HL-60/S4 (cell line): ENCODE measurements at regions not wholly inside any gene's neighbourhood (a gene's known extent, or its start where the extent isn't known, plus 50 kb on each side); places are given as distances from the start of the nearest gene placed in this dataset.

Source experiments
- in situ Hi-C: fragments of 300-500 bp; cut with MboI; formaldehyde crosslinking; loops from 2 replicates; pipeline ENCODE4 v1.14.3; 2022; ENCODE audit warnings: low sequenced_read_pairs

DNA sequence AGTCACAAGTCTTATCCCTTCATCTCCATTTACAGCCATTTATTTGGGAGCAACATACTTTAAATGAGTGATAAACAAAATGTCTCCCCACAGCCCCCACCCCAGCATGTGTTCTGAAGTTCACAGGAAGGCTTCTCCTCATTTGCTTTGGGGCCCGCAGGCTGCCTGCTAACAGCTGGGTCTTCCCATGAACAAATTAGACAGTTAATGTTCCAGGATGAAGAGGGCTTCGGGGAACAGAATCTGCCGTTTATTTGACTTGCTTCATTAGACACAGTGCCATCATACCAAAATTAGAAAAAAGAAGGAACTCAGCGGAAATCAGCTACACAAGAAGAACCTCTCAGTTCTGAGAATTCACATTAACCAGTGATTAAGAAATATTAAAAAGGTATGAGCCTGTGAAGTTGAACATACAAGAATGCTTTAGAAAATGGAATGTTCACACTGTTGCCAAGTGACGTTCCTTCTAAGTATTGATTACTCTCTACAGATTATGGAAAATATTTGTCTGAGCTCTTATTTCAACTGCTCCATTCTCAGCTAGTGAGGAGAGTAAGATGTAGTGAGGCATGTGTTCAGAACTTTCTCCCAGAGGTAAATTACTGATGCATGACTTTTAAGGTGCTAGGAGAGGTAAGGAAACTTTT lies 107.5 kb upstream of the THBS1 start:
- in situ Hi-C loops: no loop called here

DNA sequence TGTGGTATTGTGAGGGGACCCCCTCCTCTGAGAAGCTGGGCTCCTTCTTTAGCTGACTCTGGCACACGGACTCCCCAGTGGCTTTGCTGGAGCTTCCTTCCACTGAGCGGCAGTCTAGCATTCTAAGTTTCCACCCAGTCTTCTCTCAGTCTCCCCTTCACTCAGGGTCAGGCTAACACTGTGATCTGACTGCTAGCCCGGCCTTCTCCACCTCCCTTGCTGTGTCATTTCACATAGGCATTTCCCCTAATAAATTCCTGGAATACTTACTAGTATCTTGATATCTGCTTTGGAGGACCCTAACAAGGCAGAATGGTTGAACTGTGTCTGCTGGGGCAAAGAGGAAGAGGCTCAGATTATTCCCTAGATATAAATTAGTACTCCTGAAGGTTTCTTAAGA lies 106.2 kb upstream of the THBS1 start:
- in situ Hi-C loops: no loop called here

DNA sequence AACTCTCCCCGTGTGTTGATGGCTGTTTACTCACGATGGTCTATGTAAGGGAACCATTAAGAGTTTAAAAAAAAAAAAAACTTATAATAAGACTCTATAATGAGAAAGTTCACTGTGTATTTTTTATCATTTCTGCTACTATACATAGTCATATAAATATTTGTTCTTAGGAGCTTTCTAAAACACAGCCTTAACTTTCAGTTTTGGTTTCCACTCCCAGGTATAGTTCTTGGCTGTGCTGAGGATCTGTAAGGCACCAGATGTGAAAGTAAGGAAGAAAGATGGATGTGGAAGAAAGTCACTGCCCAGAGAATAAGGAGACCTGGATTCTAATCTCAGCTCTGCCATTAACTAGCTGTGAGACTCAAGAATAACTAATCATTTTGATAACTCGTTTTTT lies 101.9 kb upstream of the THBS1 start:
- in situ Hi-C loops: no loop called here

DNA sequence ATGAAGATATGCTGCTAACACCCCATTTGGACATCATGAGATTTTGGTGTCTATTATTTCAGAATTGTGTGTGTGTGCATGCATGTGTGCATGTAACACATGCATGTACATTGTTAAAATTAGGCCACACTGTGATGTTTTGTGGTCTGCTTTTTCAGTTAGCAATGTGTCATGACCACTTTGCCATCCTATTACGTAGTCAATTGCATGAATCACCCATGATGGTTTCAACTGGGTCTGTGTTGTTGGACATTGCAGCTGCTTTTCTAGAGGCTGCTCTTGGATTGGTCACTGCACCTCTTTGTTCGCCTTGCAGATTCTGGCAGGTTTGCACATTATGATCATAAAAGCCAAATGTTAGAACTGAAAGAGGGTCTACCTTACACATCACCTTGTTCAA lies 101.0 kb upstream of the THBS1 start:
- in situ Hi-C loops: no loop called here

DNA sequence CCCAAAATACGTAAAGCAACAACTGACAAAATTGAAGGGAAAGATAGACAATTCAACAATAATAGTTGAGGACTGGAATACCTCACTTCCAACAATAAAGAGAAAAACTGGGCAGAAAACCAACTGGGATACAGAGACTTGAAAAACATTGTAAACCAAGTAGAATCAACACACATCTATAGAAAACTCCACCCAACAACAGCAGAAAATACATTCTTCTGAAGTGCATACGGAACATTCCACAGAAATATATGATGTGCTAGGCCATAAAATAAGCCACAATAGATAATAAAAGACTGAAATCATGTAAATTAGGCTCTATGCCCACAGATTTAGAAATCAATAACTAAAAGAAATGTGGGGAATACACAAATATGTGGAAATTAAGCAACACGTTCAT lies 98.4 kb upstream of the THBS1 start:
- in situ Hi-C loops: no loop called here

DNA sequence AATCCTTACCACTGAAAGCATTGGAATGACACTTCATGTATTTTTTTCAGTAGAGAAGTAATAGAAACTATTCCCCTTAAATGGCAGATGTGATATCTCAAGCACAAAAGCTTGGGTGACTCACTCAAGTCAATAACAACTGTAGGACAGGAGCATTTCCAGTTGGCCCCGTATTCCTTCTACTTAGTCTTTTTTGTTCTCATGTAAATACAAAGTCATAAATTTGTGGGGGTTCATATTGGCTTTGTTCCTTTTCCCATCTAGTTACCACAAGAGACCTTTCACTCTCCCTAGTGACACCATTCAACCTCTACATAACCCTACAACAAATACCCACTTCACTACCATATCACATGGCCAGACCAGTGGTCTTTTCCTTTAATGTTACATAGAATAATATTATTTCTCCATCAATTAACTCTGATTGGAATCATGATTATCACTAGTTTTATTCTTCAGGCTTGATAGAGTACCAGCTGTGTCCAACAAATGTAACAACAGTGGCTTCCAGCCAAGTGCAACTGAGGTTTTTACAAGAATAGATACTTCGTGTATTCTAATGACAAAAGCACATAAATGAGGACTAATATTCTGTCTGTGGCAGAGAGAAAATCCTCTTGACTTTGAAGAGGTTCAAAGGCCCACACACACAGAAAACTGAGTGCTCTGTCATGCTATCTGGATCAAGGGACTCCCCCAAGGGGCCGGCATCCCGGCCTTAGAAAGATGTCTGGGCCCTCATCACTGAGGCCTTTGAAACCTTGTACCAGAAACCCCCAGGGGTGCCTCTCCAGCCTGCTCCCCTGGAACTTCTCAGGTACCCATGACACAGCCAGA lies 94.0 kb upstream of the THBS1 start:
- in situ Hi-C loops: no loop called here

DNA sequence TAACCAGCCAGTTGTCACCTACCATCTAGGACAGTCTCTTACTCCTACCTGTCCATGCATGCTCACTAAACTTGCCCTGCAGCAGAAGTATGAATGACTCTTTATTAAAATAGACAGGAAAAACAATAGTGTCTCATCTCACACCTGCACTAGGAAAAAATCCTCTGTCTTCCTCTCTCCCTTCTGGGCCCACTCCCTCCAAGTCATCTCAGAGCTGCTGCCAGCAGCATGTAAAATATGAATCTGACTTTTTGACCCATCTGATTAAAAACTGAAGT lies 93.5 kb upstream of the THBS1 start:
- in situ Hi-C loops: no loop called here

DNA sequence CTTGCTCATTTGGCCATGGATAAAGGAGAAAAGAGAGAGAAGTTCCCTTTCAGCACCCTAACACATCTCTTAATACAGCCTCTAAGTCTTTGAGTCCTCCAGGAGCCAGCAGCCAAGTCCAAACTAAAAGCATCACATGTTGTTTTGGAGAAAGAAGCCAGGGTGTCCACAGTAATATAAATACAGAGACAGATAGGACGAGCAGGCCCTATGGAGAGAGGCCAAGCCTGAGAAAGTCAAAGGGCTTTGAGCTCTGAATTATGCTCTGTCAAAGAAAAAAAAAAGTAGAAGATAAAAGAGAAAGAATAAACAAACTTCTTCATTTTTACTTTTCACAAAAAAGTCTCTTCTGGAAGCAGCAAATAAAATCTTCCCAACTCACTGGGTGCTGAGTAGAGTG lies 92.4 kb upstream of the THBS1 start:
- in situ Hi-C loops: no loop called here

DNA sequence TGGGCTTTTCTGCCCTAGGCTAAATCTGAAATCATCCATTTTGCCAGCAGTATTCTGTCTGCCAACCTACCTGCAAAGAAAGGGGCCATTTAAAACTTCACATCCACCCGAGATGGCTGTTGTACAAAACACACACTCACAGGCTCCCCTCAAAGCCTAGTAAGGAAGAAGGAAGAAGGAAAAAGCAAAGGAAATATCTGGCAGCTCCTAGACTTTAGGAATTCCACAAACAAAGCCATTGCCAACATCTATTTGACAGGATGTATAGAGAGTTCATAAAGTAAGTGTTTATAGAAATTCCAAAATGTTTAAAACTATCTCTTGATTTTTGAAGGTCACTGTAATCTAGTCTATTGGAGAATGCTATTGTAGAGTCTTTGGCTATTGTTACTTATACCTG lies 91.9 kb upstream of the THBS1 start:
- in situ Hi-C loops: no loop called here

DNA sequence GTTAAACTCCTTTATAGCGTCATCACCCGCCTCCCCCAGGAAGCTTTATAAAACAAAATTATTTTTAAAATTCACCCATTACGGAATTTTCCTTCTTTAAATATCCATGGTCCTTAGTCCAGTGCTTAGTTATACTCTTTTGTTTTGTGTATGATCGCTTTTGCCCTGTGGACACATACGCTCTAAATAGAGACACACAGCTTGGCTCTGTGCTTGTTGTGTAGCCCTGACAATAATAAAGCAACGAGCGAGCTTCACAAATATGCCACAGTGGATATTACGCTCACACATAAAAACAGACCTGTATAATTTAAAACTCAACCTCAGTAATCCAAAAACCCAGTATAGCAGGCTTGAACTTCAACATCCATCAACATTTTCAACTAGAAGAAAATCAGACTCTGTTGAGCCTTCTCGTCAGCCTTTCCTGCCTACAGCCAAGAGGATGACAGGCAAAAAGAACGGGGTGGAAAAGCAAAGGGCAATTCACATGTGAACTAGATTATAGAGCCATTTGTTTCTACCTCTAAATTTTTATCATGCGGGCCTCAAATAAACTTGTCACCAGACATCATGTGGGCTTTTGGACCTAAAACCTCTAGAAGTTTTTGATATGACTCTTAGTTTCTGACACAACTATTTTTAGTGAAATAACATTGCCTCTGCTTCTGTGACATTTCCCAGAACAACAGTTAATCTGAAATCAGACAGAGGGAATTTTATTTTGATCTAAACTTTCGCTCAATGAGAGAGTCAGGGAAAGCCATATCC lies 89.6 kb upstream of the THBS1 start:
- in situ Hi-C loops: no loop called here

DNA sequence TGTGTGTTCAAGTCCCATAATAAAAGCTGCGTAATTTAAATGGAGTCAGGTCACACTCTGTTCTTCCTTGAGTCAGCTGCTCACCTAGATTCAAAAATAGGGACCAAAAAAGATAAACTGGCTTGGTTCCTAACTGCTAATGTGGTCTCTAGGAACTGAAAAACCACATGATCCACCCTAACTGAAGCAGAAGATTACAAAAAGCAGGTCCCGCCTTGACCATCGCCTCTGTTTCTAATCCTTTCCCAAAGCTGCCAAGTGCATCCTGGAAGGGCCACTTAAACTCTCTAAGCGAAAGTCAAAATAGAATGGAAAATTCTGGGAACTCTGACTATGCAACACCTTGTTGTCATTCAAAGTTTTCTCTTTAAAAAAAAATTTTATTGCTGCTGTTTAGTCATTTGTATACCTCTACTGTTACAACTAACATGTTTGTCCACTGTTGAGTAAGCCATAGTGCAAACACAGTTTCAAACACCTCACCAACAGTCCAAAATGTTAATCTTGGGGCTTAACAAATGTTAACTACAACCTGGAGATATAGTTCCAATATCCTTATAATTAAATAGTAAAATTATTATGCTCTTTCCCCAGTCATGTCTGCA lies 88.9 kb upstream of the THBS1 start:
- in situ Hi-C loops: no loop called here

DNA sequence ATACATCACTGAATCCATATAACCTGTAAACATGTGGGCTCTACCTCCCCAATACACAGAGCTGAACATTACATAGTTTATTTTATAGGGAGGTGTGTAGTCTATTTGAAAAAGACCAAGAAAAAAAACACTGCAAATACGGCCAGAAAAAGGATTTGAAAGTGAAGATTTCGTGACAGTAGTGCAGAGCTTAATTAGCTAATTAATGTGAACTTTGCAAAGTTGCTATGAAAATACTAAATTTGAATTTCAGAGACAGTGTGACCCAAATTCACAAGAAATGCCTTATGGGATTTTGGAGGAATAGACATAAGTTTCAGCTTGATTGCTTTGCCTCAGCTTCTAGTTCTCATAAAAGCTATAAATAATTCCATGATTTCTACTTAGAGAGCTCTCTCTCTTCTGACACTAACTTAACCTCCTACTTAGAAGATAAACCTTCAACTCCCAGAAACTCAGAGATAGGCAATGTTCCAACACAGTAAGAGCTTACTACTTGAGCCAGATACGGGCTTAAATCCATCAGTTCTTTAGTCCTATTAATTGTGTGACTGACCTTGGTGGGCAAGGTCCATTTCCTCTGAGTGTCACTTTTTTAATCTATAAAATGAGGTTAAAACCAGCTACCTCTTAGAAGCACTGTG lies 87.3 kb upstream of the THBS1 start:
- in situ Hi-C loops: no loop called here

DNA sequence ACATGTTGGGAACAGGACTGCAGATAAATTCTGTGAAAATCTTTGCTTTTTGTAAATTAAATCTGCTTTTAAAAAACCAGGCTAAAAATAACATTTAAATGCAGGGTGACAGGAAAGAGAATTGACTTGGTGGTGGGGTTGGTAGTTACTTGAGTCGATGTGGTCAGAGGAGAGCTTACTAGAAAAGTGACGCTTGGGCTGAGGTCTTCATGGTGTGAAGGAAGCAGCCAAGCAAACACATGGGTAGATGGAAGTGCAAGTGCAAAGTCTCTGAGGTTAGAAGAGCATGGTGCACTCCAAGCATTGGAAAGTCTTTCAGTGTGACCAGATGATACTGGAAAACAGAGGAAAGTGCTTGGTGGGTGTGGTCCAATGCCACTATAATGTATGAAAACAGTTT lies 86.4 kb upstream of the THBS1 start:
- in situ Hi-C loops: no loop called here

DNA sequence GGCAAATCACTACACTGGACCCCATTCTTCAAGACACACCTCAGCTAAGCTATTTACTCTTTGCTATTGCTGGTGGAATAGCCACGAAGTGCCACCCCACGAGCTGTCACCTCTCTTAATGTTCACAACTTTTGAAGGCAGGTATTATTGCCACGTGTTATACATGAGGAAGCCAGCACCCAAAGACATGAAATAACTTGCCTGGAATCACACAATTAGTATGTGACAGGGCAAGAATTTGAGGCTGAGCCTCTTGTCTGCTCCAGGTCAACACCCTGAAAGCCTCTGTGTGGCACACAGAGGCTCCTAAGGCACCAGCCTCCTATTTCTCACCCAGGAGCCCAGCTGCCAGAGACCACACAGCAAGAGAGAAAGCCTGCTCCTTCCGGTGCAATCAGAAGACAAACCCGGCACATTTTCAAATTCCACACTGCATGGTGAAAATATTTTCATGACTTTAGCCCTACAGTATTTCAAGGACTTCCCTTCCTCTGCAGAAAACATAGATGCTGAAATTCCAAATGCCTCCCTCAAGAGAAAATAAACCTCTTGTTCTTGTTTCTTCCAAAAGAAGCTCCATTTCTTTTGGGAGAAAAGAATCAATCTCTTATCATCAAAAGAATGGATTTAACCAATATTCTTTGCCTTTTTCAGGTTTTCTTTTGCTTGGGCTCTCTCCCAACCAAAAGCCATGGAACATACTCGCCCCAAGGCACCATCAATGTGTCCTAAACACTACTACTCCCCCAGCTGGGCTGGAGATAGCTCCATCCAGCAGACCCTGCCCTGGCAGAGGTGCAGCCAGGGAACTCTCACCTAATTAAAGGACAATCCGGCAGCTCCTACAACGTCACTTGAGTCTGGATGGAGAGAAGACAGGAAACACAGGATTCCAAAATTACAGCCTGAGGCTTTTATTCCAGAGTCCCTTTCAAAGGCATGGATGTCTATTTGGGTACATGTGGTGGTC lies 84.7 kb upstream of the THBS1 start:
- in situ Hi-C loops: no loop called here

DNA sequence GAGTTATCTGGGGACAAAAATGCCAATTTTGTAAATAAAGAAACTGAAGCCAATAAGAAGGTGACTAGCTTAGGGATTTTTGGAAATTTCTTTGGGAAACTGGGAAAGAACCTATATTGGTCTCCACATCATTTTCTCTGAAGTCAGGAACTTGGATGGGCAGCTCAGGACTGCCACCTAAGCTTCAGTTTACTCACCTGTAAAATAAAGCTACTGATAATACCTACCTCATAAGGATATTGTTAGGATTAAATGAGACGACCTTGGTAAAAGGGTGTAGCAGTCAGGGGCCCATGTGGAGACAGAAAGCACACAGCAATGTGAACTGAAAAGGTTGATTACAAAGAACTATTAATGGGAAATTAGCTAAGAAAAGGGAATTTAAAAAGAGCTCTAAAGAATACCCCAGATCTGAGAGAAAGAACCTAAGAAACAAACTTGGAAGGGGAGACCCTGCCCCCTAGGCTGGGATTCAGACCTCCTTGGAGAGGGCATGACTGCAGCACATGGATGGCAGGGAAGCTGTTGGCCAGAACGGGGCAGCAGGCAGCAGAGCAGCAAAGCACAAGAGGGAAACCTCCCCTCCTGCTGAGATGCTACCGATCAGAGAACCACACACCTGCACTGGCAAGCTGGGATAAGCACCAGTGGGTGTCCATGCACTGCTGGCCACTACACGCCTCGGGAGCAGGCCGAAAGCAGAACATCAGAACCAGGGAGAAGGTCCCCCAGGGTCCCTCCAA lies 83.7 kb upstream of the THBS1 start:
- in situ Hi-C loops: no loop called here

DNA sequence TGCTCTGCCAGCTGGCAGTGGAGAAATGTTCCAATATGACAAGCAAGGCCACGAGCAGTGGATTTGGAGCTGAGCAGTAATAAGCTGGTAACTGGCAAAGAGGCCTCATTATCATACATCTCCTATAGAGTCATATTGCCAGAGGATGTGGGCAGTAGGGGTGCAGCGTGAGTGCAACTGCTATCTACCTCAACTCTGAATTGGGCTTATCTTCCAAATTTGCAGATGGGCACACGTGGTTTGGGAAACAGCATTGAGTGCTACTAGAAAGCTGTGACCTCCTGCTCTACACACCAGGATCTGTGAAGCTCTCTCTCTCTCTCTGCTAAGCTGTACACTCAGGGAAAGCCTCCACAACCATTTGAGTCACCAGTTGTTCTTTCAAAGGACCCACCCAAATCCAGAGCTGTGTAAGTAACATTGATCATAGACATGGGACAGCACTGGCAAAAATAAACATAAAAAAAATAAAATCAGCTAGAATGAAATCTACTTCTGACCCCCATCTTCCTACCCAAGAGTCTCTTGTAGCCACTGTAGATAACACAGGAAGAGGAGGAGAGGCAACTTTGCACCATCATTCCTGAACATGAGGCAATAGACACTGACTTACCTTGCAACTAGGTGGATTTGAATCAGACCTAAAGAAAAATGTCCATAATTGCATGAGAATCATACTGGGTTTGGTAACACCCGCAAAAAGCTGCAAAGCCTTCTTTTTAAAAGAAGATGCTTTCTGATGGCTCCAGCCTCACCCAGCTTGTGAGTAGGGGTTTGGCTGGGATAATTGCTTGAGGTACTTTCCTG lies 82.9 kb upstream of the THBS1 start:
- in situ Hi-C loops: no loop called here

DNA sequence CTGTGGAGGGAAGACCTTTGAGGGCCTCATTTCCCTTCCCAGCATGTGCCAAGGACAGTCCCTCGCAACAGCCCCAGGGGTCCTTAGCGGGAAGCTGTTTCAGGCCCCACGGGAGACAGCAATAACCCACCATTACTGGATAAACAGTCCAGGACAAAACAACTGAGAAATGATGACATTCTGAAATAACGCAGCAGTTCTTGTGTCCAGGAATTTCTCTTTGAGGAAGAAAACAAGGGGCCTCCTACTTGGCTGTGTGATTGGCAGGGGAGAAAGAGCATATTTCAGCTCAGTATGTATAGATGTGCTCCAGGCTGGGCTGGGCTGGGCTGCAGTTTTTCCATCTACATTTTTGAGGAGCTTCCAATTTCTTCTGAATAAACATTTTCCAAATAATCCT lies 82.2 kb upstream of the THBS1 start:
- in situ Hi-C loops: no loop called here

DNA sequence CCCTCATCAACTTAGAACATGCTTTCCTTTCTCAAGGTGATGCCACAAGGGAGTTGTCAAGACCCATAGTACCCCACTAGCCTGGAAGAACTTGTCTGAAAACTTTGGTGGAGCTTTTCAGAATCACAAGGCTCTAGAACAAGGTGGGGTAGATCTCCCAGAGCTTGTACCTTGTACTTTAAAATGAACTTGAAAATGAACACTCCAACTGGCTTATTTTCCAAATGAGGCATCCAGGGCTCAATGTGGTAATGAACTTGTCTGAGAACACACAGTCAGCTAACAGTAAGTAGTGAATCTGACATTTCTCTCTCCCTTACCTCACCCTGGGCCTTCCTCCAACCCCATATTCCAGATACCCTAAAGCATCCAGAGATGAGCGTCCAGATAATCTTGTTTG lies 81.8 kb upstream of the THBS1 start:
- in situ Hi-C loops: no loop called here

DNA sequence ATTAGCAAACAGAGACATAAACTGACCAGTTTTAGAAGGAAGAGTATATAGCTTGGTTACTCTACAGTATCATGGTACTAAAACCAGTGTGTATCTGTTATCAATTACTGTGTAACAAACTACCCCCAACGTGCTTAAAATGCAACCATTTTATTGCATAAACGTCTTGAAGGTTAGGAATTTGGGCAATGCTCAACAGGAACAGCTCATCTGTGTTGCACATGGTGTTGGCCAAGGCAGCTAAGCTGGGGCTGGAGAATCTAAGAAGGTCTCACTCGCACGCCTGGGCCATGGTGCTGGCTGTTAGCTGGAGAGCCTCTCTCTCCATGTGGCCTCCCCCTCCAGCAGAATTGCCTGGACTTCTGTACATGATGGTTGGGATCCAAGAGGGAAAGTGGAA lies 81.2 kb upstream of the THBS1 start:
- in situ Hi-C loops: no loop called here
